MM.1S (cell line): ENCODE measurements at regions not wholly inside any gene's neighbourhood (a gene's known extent, or its start where the extent isn't known, plus 50 kb on each side); places are given as distances from the start of the nearest gene placed in this dataset.

ENCODE experiments used
- DNase-seq: peaks from one replicate; pipeline ENCODE4 v3.0.0-alpha.2; 2015
- H2AFZ ChIP-seq: fragments of 300-600 bp; sonication (generic); 2 replicates; pipeline ENCODE4 v1.6.0; 2016; ENCODE audit warnings: antibody characterized with exemption, low read length
- H3F3A ChIP-seq: fragments of 300-600 bp; sonication (generic); 2 replicates; pipeline ENCODE4 v1.6.1; 2016; ENCODE audit warnings: mild to moderate bottlenecking, antibody characterized with exemption, low read length, moderate library complexity, mixed read lengths; ENCODE audit not compliant: insufficient read depth
- H3K27ac ChIP-seq: fragments of 300-600 bp; sonication (generic); 2 replicates; pipeline ENCODE4 v1.5.1; 2016; ENCODE audit warnings: mild to moderate bottlenecking, low read length
- H3K27me3 ChIP-seq: fragments of 300-600 bp; sonication (generic); replicated peaks from 2 replicates; pipeline ENCODE4 v1.6.0; 2016; ENCODE audit warnings: low read length; ENCODE audit not compliant: insufficient read depth
- H3K36me3 ChIP-seq: fragments of 300-600 bp; sonication (generic); replicated peaks from 2 replicates; pipeline ENCODE4 v1.6.1; 2016; ENCODE audit warnings: mild to moderate bottlenecking, low read length, mixed read lengths; ENCODE audit not compliant: insufficient read depth
- H3K4me1 ChIP-seq: fragments of 300-600 bp; sonication (generic); 2 replicates; pipeline ENCODE4 v1.6.1; 2016; ENCODE audit warnings: low read length, mixed read lengths
- H3K4me2 ChIP-seq: fragments of 300-600 bp; sonication (generic); 2 replicates; pipeline ENCODE4 v1.6.0; 2016; ENCODE audit warnings: low read depth, low read length
- H3K4me3 ChIP-seq: fragments of 300-600 bp; sonication (generic); 2 replicates; pipeline ENCODE4 v1.5.1; 2016; ENCODE audit warnings: low read length, mixed read lengths
- H3K79me2 ChIP-seq: fragments of 300-600 bp; sonication (generic); 2 replicates; pipeline ENCODE4 v1.6.1; 2016; ENCODE audit warnings: mixed run types, low read length, mixed read lengths
- H3K9ac ChIP-seq: fragments of 300-600 bp; sonication (generic); 2 replicates; pipeline ENCODE4 v1.6.1; 2016; ENCODE audit warnings: low read length, mixed read lengths
- H3K9me2 ChIP-seq: fragments of 300-600 bp; sonication (generic); replicated peaks from 2 replicates; pipeline ENCODE4 v1.6.1; 2016; ENCODE audit warnings: mild to moderate bottlenecking, low read length, mixed read lengths; ENCODE audit not compliant: insufficient read depth
- H3K9me3 ChIP-seq: fragments of 300-600 bp; sonication (generic); replicated peaks from 2 replicates; pipeline ENCODE4 v1.6.1; 2016; ENCODE audit warnings: mild to moderate bottlenecking, low read length, mixed read lengths; ENCODE audit not compliant: insufficient read depth
- H4K20me1 ChIP-seq: fragments of 300-600 bp; sonication (generic); 2 replicates; pipeline ENCODE4 v1.6.1; 2016; ENCODE audit warnings: mild to moderate bottlenecking, low read length, moderate library complexity, mixed read lengths; ENCODE audit not compliant: insufficient read depth
- CTCF ChIP-seq: fragments of 300-600 bp; sonication (generic); IDR thresholded peaks from 2 replicates; pipeline ENCODE4 v1.5.1; 2016; ENCODE audit warnings: antibody characterized with exemption, low read length, mixed read lengths
- EZH2 ChIP-seq: fragments of 300-600 bp; sonication (generic); optimal IDR thresholded peaks from 2 replicates; pipeline ENCODE3; 2017; ENCODE audit warnings: low read depth, mild to moderate bottlenecking, antibody characterized with exemption, low read length, mixed read lengths
- EZH2phosphoT487 ChIP-seq: fragments of 300-600 bp; sonication (generic); IDR thresholded peaks from 2 replicates; pipeline ENCODE4 v1.6.1; 2018; ENCODE audit warnings: antibody characterized with exemption, low read length

GRCh38 chr1:18541046-18541795 lies 60.5 kb downstream of the KLHDC7A start:
- H3K4me3 ChIP-seq = no peak overlapping the region
- H3K4me1 ChIP-seq = no peaks in the 10 kb centered on the region
- no peaks in the 10 kb centered on the region for H3K9me3 ChIP-seq
- H3K27me3 ChIP-seq = peaks cover 87% of the 10 kb centered on the region
- H3K4me2 ChIP-seq = no peak overlapping the region
- no peaks in the 10 kb centered on the region for H3F3A ChIP-seq
- no peak overlapping the region for H3K9ac ChIP-seq
- H4K20me1 ChIP-seq = no peaks in the 10 kb centered on the region
- no peak overlapping the region for H3K27ac ChIP-seq
- no peaks in the 10 kb centered on the region for H3K79me2 ChIP-seq
- no peaks in the 10 kb centered on the region for H3K9me2 ChIP-seq
- no peak for DNase-seq
- H3K36me3 ChIP-seq = no peaks in the 10 kb centered on the region
- no peak for TF ChIP-seq EZH2phosphoT487
- no peak for TF ChIP-seq CTCF
- TF ChIP-seq EZH2 = no peak
- no peak overlapping the region for H2AFZ ChIP-seq

GRCh38 chr1:18542351-18542750 lies 61.6 kb downstream of the KLHDC7A start:
- H3K4me2 ChIP-seq = no peak overlapping the region

DNA sequence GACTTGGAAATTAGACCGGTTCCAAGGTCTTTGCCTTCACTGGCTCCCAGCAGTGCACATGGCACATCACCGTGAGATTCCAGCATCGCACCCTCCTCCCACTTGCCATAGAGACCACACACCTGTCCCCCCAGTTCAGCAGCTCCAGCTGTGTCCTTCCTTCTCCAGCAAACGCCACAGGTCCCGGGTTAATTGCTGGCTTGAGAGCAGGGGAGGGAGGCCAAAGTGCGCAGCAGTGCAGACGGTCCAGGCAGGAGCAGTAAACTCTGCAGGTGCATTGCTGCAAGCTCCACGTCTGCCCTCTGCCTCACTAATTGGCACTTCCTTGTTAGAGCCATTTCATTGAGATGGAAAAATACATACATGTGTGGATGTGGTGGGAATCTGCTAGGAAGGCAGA lies 65.3 kb downstream of the KLHDC7A start:
- Histone ChIP-seq H3K27ac (no peak overlapping the region), H3K9me3 (no peaks in the 10 kb centered on the region)
- TF ChIP-seq EZH2phosphoT487 = no peak

More at GRCh38 chr1:18542351-18542750, 61.6 kb downstream of the KLHDC7A start:
- TF ChIP-seq EZH2 (no peak), CTCF (no peak), EZH2phosphoT487 (no peak)
- no peak overlapping the region for H3K9ac ChIP-seq
- H3K9me3 ChIP-seq = no peaks in the 10 kb centered on the region
- no peaks in the 10 kb centered on the region for H3K36me3 ChIP-seq
- no peak for DNase-seq
- H3K9me2 ChIP-seq = no peaks in the 10 kb centered on the region
- no peaks in the 10 kb centered on the region for H4K20me1 ChIP-seq
- H3F3A ChIP-seq = no peaks in the 10 kb centered on the region
- H3K4me1 ChIP-seq = no peaks in the 10 kb centered on the region
- H3K27me3 ChIP-seq = peaks cover 84% of the 10 kb centered on the region
- H3K4me3 ChIP-seq = no peak overlapping the region
- no peaks in the 10 kb centered on the region for H3K79me2 ChIP-seq
- no peak overlapping the region for H3K27ac ChIP-seq
- no peak overlapping the region for H2AFZ ChIP-seq

DNA sequence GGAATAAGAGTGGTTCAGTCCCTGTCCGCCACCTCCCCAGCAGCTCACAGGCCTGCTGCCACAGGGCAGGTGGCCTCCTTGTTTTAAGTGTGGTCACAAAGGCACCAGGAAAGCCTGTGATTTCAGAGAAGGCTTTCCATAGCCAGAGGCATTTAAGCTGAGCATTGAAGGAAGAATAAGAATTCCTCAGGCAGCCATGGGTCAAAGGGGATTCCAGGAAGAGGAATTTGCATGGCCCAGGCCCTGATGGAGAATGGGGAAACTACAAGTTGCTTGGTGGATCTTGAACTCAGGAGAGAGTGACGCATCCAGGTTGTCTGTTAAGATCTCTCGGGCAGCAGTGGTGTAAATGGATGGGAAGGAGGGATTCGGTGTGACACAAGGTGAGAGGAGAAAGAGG lies 66.7 kb downstream of the KLHDC7A start:
- peaks cover 89% of the 10 kb centered on the region for H3K27me3 ChIP-seq
- TF ChIP-seq CTCF (no peak), EZH2phosphoT487 (no peak), EZH2 (no peak)
- no peak overlapping the region for H3K27ac ChIP-seq
- H3K4me3 ChIP-seq = no peak overlapping the region
- no peaks in the 10 kb centered on the region for H3K79me2 ChIP-seq
- H4K20me1 ChIP-seq = no peaks in the 10 kb centered on the region
- H3K36me3 ChIP-seq = no peaks in the 10 kb centered on the region
- H3K9ac ChIP-seq = no peak overlapping the region
- H3K4me2 ChIP-seq = no peak overlapping the region
- no peaks in the 10 kb centered on the region for H3F3A ChIP-seq
- H3K9me3 ChIP-seq = no peaks in the 10 kb centered on the region
- H3K9me2 ChIP-seq = no peaks in the 10 kb centered on the region
- no peak overlapping the region for H2AFZ ChIP-seq
- no peak for DNase-seq
- H3K4me1 ChIP-seq = no peaks in the 10 kb centered on the region

More for the DNA sequence above, 65.3 kb downstream of the KLHDC7A start:
- Histone ChIP-seq H3K9me2 (no peaks in the 10 kb centered on the region), H3K4me3 (no peak overlapping the region), H4K20me1 (no peaks in the 10 kb centered on the region), H3K36me3 (no peaks in the 10 kb centered on the region), H3K27me3 (peaks cover 89% of the 10 kb centered on the region), H3K79me2 (no peaks in the 10 kb centered on the region), H2AFZ (no peak overlapping the region), H3K4me1 (no peaks in the 10 kb centered on the region), H3K4me2 (no peak overlapping the region), H3F3A (no peaks in the 10 kb centered on the region), H3K9ac (no peak overlapping the region)
- no peak for DNase-seq
